ENCODE measurements at regions not wholly inside any gene's neighbourhood (a gene's known extent, or its start where the extent isn't known, plus 50 kb on each side); places are given as distances from the start of the nearest gene placed in this dataset.

GRCh38 chr13:40483601-40484000 is 182.8 kb downstream of the FOXO1 start:
- Histone ChIP-seq H3K9me3 (ENCODE audit: control insufficient read depth in 5 of 5, low read length in 5 of 5) (no peaks in the 10 kb centered on the region), H3K9ac (ENCODE audit: low read length in 5 of 5) (no peak overlapping the region), H3K4me1 (ENCODE audit: control insufficient read depth in 5 of 5, insufficient read depth in 5 of 5, low read length in 5 of 5) (peaks cover 0 to 26% (median 15%) of the 10 kb centered on the region in 5 donors), H3K27ac (ENCODE audit: low read depth, low read length) (no peak overlapping the region), H3K36me3 (ENCODE audit: control insufficient read depth in 5 of 5, insufficient read depth in 5 of 5, low read length in 5 of 5) (no peaks in the 10 kb centered on the region), H3K4me3 (ENCODE audit: low read depth in 1 of 5, low read length in 5 of 5) (no peak overlapping the region), H3K27me3 (ENCODE audit: control insufficient read depth in 5 of 5, insufficient read depth in 4 of 5, low read length in 5 of 5) (no peaks in the 10 kb centered on the region)

GRCh38 chr13:40484101-40484800 is 182.2 kb downstream of the FOXO1 start:
- Histone ChIP-seq H3K9ac (ENCODE audit: low read length in 5 of 5) (no peak overlapping the region), H3K4me1 (ENCODE audit: control insufficient read depth in 5 of 5, insufficient read depth in 5 of 5, low read length in 5 of 5) (peaks cover 0 to 19% (median 8%) of the 10 kb centered on the region in 5 donors), H3K27me3 (ENCODE audit: control insufficient read depth in 5 of 5, insufficient read depth in 4 of 5, low read length in 5 of 5) (no peaks in the 10 kb centered on the region)

GRCh38 chr13:40484974-40485373 is 181.5 kb downstream of the FOXO1 start:
- Histone ChIP-seq H3K4me3 (ENCODE audit: low read depth in 1 of 5, low read length in 5 of 5) (no peak overlapping the region), H3K4me1 (ENCODE audit: control insufficient read depth in 5 of 5, insufficient read depth in 5 of 5, low read length in 5 of 5) (peaks cover 0 to 13% (median 3%) of the 10 kb centered on the region in 5 donors), H3K27me3 (ENCODE audit: control insufficient read depth in 5 of 5, insufficient read depth in 4 of 5, low read length in 5 of 5) (no peaks in the 10 kb centered on the region), H3K36me3 (ENCODE audit: control insufficient read depth in 5 of 5, insufficient read depth in 5 of 5, low read length in 5 of 5) (no peaks in the 10 kb centered on the region), H3K27ac (ENCODE audit: low read depth, low read length) (no peak overlapping the region), H3K9ac (ENCODE audit: low read length in 5 of 5) (no peak overlapping the region), H3K9me3 (ENCODE audit: control insufficient read depth in 5 of 5, low read length in 5 of 5) (no peaks in the 10 kb centered on the region)

More at GRCh38 chr13:40484101-40484800, 182.2 kb downstream of the FOXO1 start:
- Histone ChIP-seq H3K27ac (ENCODE audit: low read depth, low read length) (no peak overlapping the region), H3K36me3 (ENCODE audit: control insufficient read depth in 5 of 5, insufficient read depth in 5 of 5, low read length in 5 of 5) (no peaks in the 10 kb centered on the region), H3K9me3 (ENCODE audit: control insufficient read depth in 5 of 5, low read length in 5 of 5) (no peaks in the 10 kb centered on the region), H3K4me3 (ENCODE audit: low read depth in 1 of 5, low read length in 5 of 5) (no peak overlapping the region)

GRCh38 chr13:40485611-40486517 is 180.6 kb downstream of the FOXO1 start:
- Histone ChIP-seq H3K9ac (ENCODE audit: low read length in 5 of 5) (no peak overlapping the region), H3K4me3 (ENCODE audit: low read depth in 1 of 5, low read length in 5 of 5) (no peak overlapping the region), H3K4me1 (ENCODE audit: control insufficient read depth in 5 of 5, insufficient read depth in 5 of 5, low read length in 5 of 5) (peaks cover 0 to 4% (median 3%) of the 10 kb centered on the region in 5 donors), H3K36me3 (ENCODE audit: control insufficient read depth in 5 of 5, insufficient read depth in 5 of 5, low read length in 5 of 5) (no peaks in the 10 kb centered on the region), H3K27ac (ENCODE audit: low read depth, low read length) (no peak overlapping the region), H3K9me3 (ENCODE audit: control insufficient read depth in 5 of 5, low read length in 5 of 5) (no peaks in the 10 kb centered on the region), H3K27me3 (ENCODE audit: control insufficient read depth in 5 of 5, insufficient read depth in 4 of 5, low read length in 5 of 5) (no peaks in the 10 kb centered on the region)

- Histone ChIP-seq H3K36me3 (ENCODE audit: control insufficient read depth in 5 of 5, insufficient read depth in 5 of 5, low read length in 5 of 5) (no peaks in the 10 kb centered on the region), H3K9me3 (ENCODE audit: control insufficient read depth in 5 of 5, low read length in 5 of 5) (no peaks in the 10 kb centered on the region), H3K9ac (ENCODE audit: low read length in 5 of 5) (no peak overlapping the region), H3K27ac (ENCODE audit: low read depth, low read length) (no peak overlapping the region), H3K4me1 (ENCODE audit: control insufficient read depth in 5 of 5, insufficient read depth in 5 of 5, low read length in 5 of 5) (peaks cover 0 to 4% (median 0%) of the 10 kb centered on the region in 5 donors), H3K4me3 (ENCODE audit: low read depth in 1 of 5, low read length in 5 of 5) (no peak overlapping the region), H3K27me3 (ENCODE audit: control insufficient read depth in 5 of 5, insufficient read depth in 4 of 5, low read length in 5 of 5) (no peaks in the 10 kb centered on the region)
Observed at GRCh38 chr13:40486518-40487163, 179.8 kb downstream of the FOXO1 start.

GRCh38 chr13:40488869-40489391 is 177.5 kb downstream of the FOXO1 start:
- Histone ChIP-seq H3K4me1 (ENCODE audit: control insufficient read depth in 5 of 5, insufficient read depth in 5 of 5, low read length in 5 of 5) (peaks cover 0 to 4% (median 0%) of the 10 kb centered on the region in 5 donors), H3K27ac (ENCODE audit: low read depth, low read length) (no peak overlapping the region), H3K27me3 (ENCODE audit: control insufficient read depth in 5 of 5, insufficient read depth in 4 of 5, low read length in 5 of 5) (no peaks in the 10 kb centered on the region)

GRCh38 chr13:40490086-40490758 is 176.2 kb downstream of the FOXO1 start:
- H3K27ac ChIP-seq (ENCODE audit: low read depth, low read length): no peak overlapping the region
- H3K4me3 ChIP-seq (ENCODE audit: low read depth in 1 of 5, low read length in 5 of 5): no peak overlapping the region
- H3K9me3 ChIP-seq (ENCODE audit: control insufficient read depth in 5 of 5, low read length in 5 of 5): no peaks in the 10 kb centered on the region
- peaks cover 0 to 8% (median 2%) of the 10 kb centered on the region in 5 donors for H3K4me1 ChIP-seq (ENCODE audit: control insufficient read depth in 5 of 5, insufficient read depth in 5 of 5, low read length in 5 of 5)
- H3K9ac ChIP-seq (ENCODE audit: low read length in 5 of 5): no peak overlapping the region
- H3K27me3 ChIP-seq (ENCODE audit: control insufficient read depth in 5 of 5, insufficient read depth in 4 of 5, low read length in 5 of 5): no peaks in the 10 kb centered on the region
- no peaks in the 10 kb centered on the region for H3K36me3 ChIP-seq (ENCODE audit: control insufficient read depth in 5 of 5, insufficient read depth in 5 of 5, low read length in 5 of 5)

More at GRCh38 chr13:40488869-40489391, 177.5 kb downstream of the FOXO1 start:
- no peaks in the 10 kb centered on the region for H3K36me3 ChIP-seq (ENCODE audit: control insufficient read depth in 5 of 5, insufficient read depth in 5 of 5, low read length in 5 of 5)
- H3K4me3 ChIP-seq (ENCODE audit: low read depth in 1 of 5, low read length in 5 of 5): no peak overlapping the region
- no peaks in the 10 kb centered on the region for H3K9me3 ChIP-seq (ENCODE audit: control insufficient read depth in 5 of 5, low read length in 5 of 5)
- H3K9ac ChIP-seq (ENCODE audit: low read length in 5 of 5): no peak overlapping the region

GRCh38 chr13:40492511-40492910 is 173.9 kb downstream of the FOXO1 start:
- Histone ChIP-seq H3K9me3 (ENCODE audit: control insufficient read depth in 5 of 5, low read length in 5 of 5) (no peaks in the 10 kb centered on the region), H3K4me1 (ENCODE audit: control insufficient read depth in 5 of 5, insufficient read depth in 5 of 5, low read length in 5 of 5) (peaks cover 0 to 5% (median 5%) of the 10 kb centered on the region in 5 donors), H3K36me3 (ENCODE audit: control insufficient read depth in 5 of 5, insufficient read depth in 5 of 5, low read length in 5 of 5) (no peaks in the 10 kb centered on the region), H3K27me3 (ENCODE audit: control insufficient read depth in 5 of 5, insufficient read depth in 4 of 5, low read length in 5 of 5) (no peaks in the 10 kb centered on the region), H3K9ac (ENCODE audit: low read length in 5 of 5) (no peak overlapping the region), H3K4me3 (ENCODE audit: low read depth in 1 of 5, low read length in 5 of 5) (no peak overlapping the region), H3K27ac (ENCODE audit: low read depth, low read length) (no peak overlapping the region)

GRCh38 chr13:40494513-40494912 is 171.9 kb downstream of the FOXO1 start:
- no peak overlapping the region for H3K4me3 ChIP-seq (ENCODE audit: low read depth in 1 of 5, low read length in 5 of 5)

More at GRCh38 chr13:40494513-40494912, 171.9 kb downstream of the FOXO1 start:
- Histone ChIP-seq H3K36me3 (ENCODE audit: control insufficient read depth in 5 of 5, insufficient read depth in 5 of 5, low read length in 5 of 5) (no peaks in the 10 kb centered on the region), H3K9ac (ENCODE audit: low read length in 5 of 5) (no peak overlapping the region), H3K9me3 (ENCODE audit: control insufficient read depth in 5 of 5, low read length in 5 of 5) (no peaks in the 10 kb centered on the region), H3K27ac (ENCODE audit: low read depth, low read length) (no peak overlapping the region), H3K4me1 (ENCODE audit: control insufficient read depth in 5 of 5, insufficient read depth in 5 of 5, low read length in 5 of 5) (peaks cover 0 to 5% (median 5%) of the 10 kb centered on the region in 5 donors), H3K27me3 (ENCODE audit: control insufficient read depth in 5 of 5, insufficient read depth in 4 of 5, low read length in 5 of 5) (no peaks in the 10 kb centered on the region)

Measured in subcutaneous abdominal adipose tissue (tissue), 5 donors.